Endothelial cell of umbilical vein (primary cell): ENCODE measurements at regions not wholly inside any gene's neighbourhood (a gene's known extent, or its start where the extent isn't known, plus 50 kb on each side); places are given as distances from the start of the nearest gene placed in this dataset.

Experiments
- BruUV-seq: library from RNA; stranded (reverse); fragments of 400-500 nt; replicated peaks from 2 replicates; lab custom pipeline; 2021; lab: Mats Ljungman, UMichigan
- CTCF ChIA-PET: fragments of 300-600, 350-600 bp; sonication (Branson Sonifier 250); formaldehyde crosslinking; loops from one replicate; lab custom pipeline; 2021; ENCODE audit warnings: antibody characterized with exemption, inconsistent platforms; lab: Charles Lee
- POLR2A ChIA-PET: fragments of 300-600, 350-600 bp; sonication (Branson Sonifier 250); formaldehyde crosslinking; loops from one replicate; lab custom pipeline; 2021; ENCODE audit warnings: antibody characterized with exemption, inconsistent platforms; lab: Charles Lee
- DNase-seq: peaks from one replicate; pipeline ENCODE4 v3.0.0-alpha.2; 2011; ENCODE audit warnings: low read depth, low spot score
- FAIRE-seq: peaks from 2 replicates; lab custom pipeline; 2011; peaks lifted over from hg19 to GRCh38; lab: Jason Lieb, UNC
- H2AFZ ChIP-seq: 2 replicates; pipeline ENCODE4 v1.6.0; 2012; ENCODE audit warnings: low read depth, low read length, control low read depth, inconsistent platforms
- H3K27ac ChIP-seq: 2 replicates; pipeline ENCODE4 v1.5.1; 2011; ENCODE audit warnings: low read depth, mild to moderate bottlenecking, control low read depth, low read length, moderate library complexity; ENCODE audit not compliant: insufficient read depth
- H3K27me3 ChIP-seq, 2 experiments: 2 replicates each; pipeline versions ENCODE4 v1.6.0 to v1.6.1; 2011; ENCODE audit warnings: low read length in 2 of 2, mixed read lengths in 1 of 2; ENCODE audit not compliant: control insufficient read depth in 2 of 2, insufficient read depth in 2 of 2
- H3K36me3 ChIP-seq, 2 experiments: 2 replicates in 1 of 2; 3 replicates in 1 of 2; pipeline ENCODE4 v1.5.1; 2011; ENCODE audit warnings: low read length in 2 of 2, mild to moderate bottlenecking in 1 of 2, moderate library complexity in 1 of 2; ENCODE audit not compliant: control insufficient read depth in 2 of 2, insufficient read depth in 2 of 2; ENCODE audit errors: extremely low read depth in 1 of 2
- H3K4me1 ChIP-seq: 3 replicates; pipeline ENCODE4 v1.5.1; 2011; ENCODE audit warnings: mild to moderate bottlenecking, low read length; ENCODE audit not compliant: control insufficient read depth, insufficient read depth; ENCODE audit errors: extremely low read depth
- H3K4me2 ChIP-seq: 2 replicates; pipeline ENCODE4 v1.6.1; 2011; ENCODE audit warnings: low read length, control low read depth, mixed read lengths; ENCODE audit not compliant: insufficient read depth
- H3K4me3 ChIP-seq, 3 experiments: fragments of 200-600 bp in 1 of 3; sonication (generic), shearing (Covaris generic) in 1 of 3; replicated peaks in 1 of 3; 2 replicates each; pipeline ENCODE4 v1.5.1; 2011 to 2016; ENCODE audit warnings: control low read depth in 3 of 3, low read length in 3 of 3, mild to moderate bottlenecking in 2 of 3, inconsistent platforms in 1 of 3, low read depth in 1 of 3, moderate library complexity in 1 of 3; ENCODE audit not compliant: insufficient read depth in 1 of 3
- H3K79me2 ChIP-seq: 2 replicates; pipeline ENCODE4 v1.6.0; 2012; ENCODE audit warnings: low read length, inconsistent platforms; ENCODE audit not compliant: control insufficient read depth, insufficient read depth
- H3K9ac ChIP-seq: replicated peaks from 2 replicates; pipeline ENCODE3; 2011; ENCODE audit warnings: low read length, control low read depth; ENCODE audit not compliant: insufficient read depth; ENCODE audit errors: extremely low read depth
- H3K9me1 ChIP-seq: replicated peaks from 3 replicates; pipeline ENCODE4 v1.6.0; 2011; ENCODE audit warnings: mild to moderate bottlenecking, low read length; ENCODE audit not compliant: control insufficient read depth, insufficient read depth; ENCODE audit errors: extremely low read depth
- H3K9me3 ChIP-seq: replicated peaks from 2 replicates; pipeline ENCODE4 v1.5.1; 2012; ENCODE audit warnings: low read length, inconsistent platforms; ENCODE audit not compliant: control insufficient read depth, insufficient read depth
- H4K20me1 ChIP-seq: replicated peaks from 2 replicates; pipeline ENCODE3; 2011; ENCODE audit warnings: mild to moderate bottlenecking, low read length; ENCODE audit not compliant: control insufficient read depth, insufficient read depth; ENCODE audit errors: extremely low read depth
- CTCF ChIP-seq, 2 donors: IDR thresholded peaks; 1 replicate in 1 of 2; 2 replicates in 1 of 2; pipeline ENCODE4 v1.5.1; 2011; ENCODE audit warnings: low read length in 2 of 2, mild to moderate bottlenecking in 2 of 2, moderate library complexity in 2 of 2, control low read depth in 1 of 2, inconsistent platforms in 1 of 2, low read depth in 1 of 2; ENCODE audit not compliant: insufficient read depth in 1 of 2; ENCODE audit errors: extremely low read depth in 1 of 2
- EZH2 ChIP-seq: IDR thresholded peaks from 2 replicates; pipeline ENCODE4 v1.6.1; 2012; ENCODE audit warnings: borderline replicate concordance, low read depth, mild to moderate bottlenecking, moderate library complexity, low read length, inconsistent platforms; ENCODE audit not compliant: severe bottlenecking
- FOS ChIP-seq: IDR thresholded peaks from 2 replicates; pipeline ENCODE4 v1.6.1; 2011; ENCODE audit warnings: mild to moderate bottlenecking, low read length, moderate library complexity, borderline replicate concordance; ENCODE audit not compliant: insufficient read depth
- GATA2 ChIP-seq: IDR thresholded peaks from 2 replicates; pipeline ENCODE4 v1.7.0; 2011; ENCODE audit warnings: low read depth, mild to moderate bottlenecking, moderate library complexity, mixed read lengths, low read length; ENCODE audit not compliant: insufficient read length, insufficient read depth
- JUN ChIP-seq: IDR thresholded peaks from 2 replicates; pipeline ENCODE4 v1.6.1; 2011; ENCODE audit warnings: borderline replicate concordance, low read depth; ENCODE audit not compliant: insufficient read length, insufficient read depth
- MAX ChIP-seq: IDR thresholded peaks from 2 replicates; pipeline ENCODE4 v1.6.1; 2011; ENCODE audit not compliant: insufficient read depth, insufficient read length
- MYC ChIP-seq: IDR thresholded peaks from one replicate; pipeline ENCODE4 v1.6.1; 2011; ENCODE audit warnings: mild to moderate bottlenecking, low read depth, low read length
- POLR2A ChIP-seq: IDR thresholded peaks from 2 replicates; pipeline ENCODE4 v1.6.1; 2012; ENCODE audit warnings: low read depth, mild to moderate bottlenecking, control low read depth, low read length
- POLR2AphosphoS5 ChIP-seq: IDR thresholded peaks from 2 replicates; pipeline ENCODE4 v1.6.1; 2012; ENCODE audit warnings: low read depth, mild to moderate bottlenecking, control low read depth, low read length, moderate library complexity; ENCODE audit not compliant: insufficient read depth
- dilution Hi-C: fragments of 300-500 bp; cut with MboI; formaldehyde crosslinking; loops from one replicate; pipeline ENCODE4 v1.15.0; 2019; ENCODE audit warnings: low sequenced_read_pairs; ENCODE audit not compliant: extremely low pct_ligation_motif_present
- intact Hi-C: fragments of 100-400 bp; cut with micrococcal nuclease; formaldehyde crosslinking; loops from one replicate; pipeline ENCODE4 v1.10.0; 2022

- Histone ChIP-seq H3K4me3 (no peak overlapping the region), H3K36me3 (no peaks in the 10 kb centered on the region), H2AFZ (no peak overlapping the region), H3K27ac (no peak overlapping the region), H3K9me1 (no peaks in the 10 kb centered on the region), H3K27me3 (no peaks in the 10 kb centered on the region), H3K79me2 (no peaks in the 10 kb centered on the region), H3K9me3 (peaks cover 3% of the 10 kb centered on the region), H3K9ac (no peak overlapping the region), H4K20me1 (no peaks in the 10 kb centered on the region), H3K4me1 (no peaks in the 10 kb centered on the region), H3K4me2 (no peak overlapping the region)
- dilution Hi-C loops (no loop called here), intact Hi-C loops (no loop called here)
- BruUV-seq, result no TSS peak
- CTCF ChIA-PET, result no interaction called here
- no peak for TF ChIP-seq MAX
- TF ChIP-seq MYC, result no peak
- TF ChIP-seq EZH2, result no peak
- TF ChIP-seq CTCF (IDR thresholded peaks at IDR 0.05; ENCODE audit: extremely low read depth in 1 of 2, insufficient read depth in 1 of 2, low read depth in 1 of 2, low read length in 2 of 2), result no peak
- FAIRE-seq, result no peak
- POLR2A ChIA-PET, result no interaction called here
- no peak for DNase-seq
Observed at GRCh38 chr2:4832642-4833041, 859.5 kb upstream of the SOX11 start.

DNA sequence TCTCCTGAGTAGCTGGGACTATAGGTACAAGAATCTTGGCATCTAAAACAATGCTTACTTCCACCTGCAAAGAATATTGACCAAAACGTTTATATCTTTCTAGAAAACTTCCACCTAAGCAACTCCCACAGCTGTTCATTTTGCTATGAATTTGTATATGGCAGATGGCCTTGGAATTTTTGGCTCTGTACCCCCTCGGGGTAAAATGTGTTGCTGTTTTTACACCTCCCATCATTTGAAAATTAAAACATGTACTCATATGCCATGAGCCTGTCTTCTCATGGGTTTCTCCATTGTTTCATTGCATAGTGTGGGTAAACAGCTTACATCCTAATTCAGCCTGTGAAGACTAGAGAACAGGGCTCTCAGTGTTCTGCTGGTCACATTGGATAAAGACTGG lies 853.6 kb upstream of the SOX11 start:
- ChIA-PET CTCF (no interaction called here), POLR2A (no interaction called here)
- no peak for DNase-seq
- intact Hi-C loops (no loop called here), dilution Hi-C loops (no loop called here)
- Histone ChIP-seq H3K79me2 (no peaks in the 10 kb centered on the region), H3K9me1 (no peaks in the 10 kb centered on the region), H3K4me1 (no peaks in the 10 kb centered on the region), H3K4me2 (no peak overlapping the region), H3K36me3 (no peaks in the 10 kb centered on the region), H2AFZ (no peak overlapping the region), H3K4me3 (no peak overlapping the region), H3K27ac (no peak overlapping the region), H3K9me3 (peaks cover 6% of the 10 kb centered on the region), H3K27me3 (no peaks in the 10 kb centered on the region), H3K9ac (no peak overlapping the region), H4K20me1 (no peaks in the 10 kb centered on the region)
- no peak for TF ChIP-seq MAX
- TF ChIP-seq GATA2, result no peak
- no peak for TF ChIP-seq FOS
- TF ChIP-seq JUN, result no peak
- no peak for TF ChIP-seq POLR2AphosphoS5
- no peak for TF ChIP-seq MYC
- TF ChIP-seq EZH2, result no peak
- no peak for TF ChIP-seq CTCF (IDR thresholded peaks at IDR 0.05; ENCODE audit: extremely low read depth in 1 of 2, insufficient read depth in 1 of 2, low read depth in 1 of 2, low read length in 2 of 2)
- TF ChIP-seq POLR2A, result no peak
- BruUV-seq, result no TSS peak
- FAIRE-seq, result no peak
